GM12891 (cell line): ENCODE measurements at regions not wholly inside any gene's neighbourhood (a gene's known extent, or its start where the extent isn't known, plus 50 kb on each side); places are given as distances from the start of the nearest gene placed in this dataset.

ENCODE experiments used
- POLR2A ChIP-seq: IDR thresholded peaks from 2 replicates; pipeline ENCODE4 v1.6.1; 2011; ENCODE audit warnings: low read depth, low read length, control low read depth
- POLR2AphosphoS5 ChIP-seq: IDR thresholded peaks from 2 replicates; pipeline ENCODE4 v1.6.1; 2011; ENCODE audit warnings: low read depth, low read length, control low read depth
- SPI1 ChIP-seq: IDR thresholded peaks from 2 replicates; pipeline ENCODE4 v1.6.1; 2011; ENCODE audit warnings: low read depth, low read length, control low read depth

DNA sequence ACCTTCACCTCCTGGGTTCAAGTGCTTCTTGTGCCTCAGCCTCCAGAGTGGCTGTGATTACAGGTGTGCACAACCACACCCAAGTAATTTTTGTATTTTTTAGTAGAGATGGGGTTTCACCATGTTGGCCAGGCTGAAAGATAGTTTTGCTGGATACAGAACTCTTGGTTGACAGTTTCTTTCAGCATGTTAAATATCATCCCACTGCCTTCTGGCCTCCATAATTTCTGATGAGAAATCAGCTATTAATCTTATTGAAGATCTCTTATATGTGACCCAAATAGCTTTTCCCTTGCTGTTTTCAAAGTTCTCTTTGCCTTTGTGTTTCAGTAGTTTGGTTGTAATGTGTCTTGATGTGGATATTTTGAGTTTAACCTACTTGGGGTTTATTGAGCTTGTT lies 50.3 kb upstream of the BRD7 start:
- TF ChIP-seq POLR2A (no peak), SPI1 (no peak), POLR2AphosphoS5 (no peak)
